H1 (cell line): ENCODE measurements at regions not wholly inside any gene's neighbourhood (a gene's known extent, or its start where the extent isn't known, plus 50 kb on each side); places are given as distances from the start of the nearest gene placed in this dataset.

ENCODE experiments used
- CTCF ChIA-PET: fragments of 300-600 bp; sonication (Branson Sonifier 250); formaldehyde crosslinking; loops from one replicate; lab custom pipeline; 2021; ENCODE audit not compliant: partially characterized antibody; lab: Charles Lee
- POLR2A ChIA-PET: fragments of 300-600 bp; sonication (Branson Sonifier 250); formaldehyde crosslinking; loops from one replicate; lab custom pipeline; 2021; ENCODE audit warnings: inconsistent platforms; ENCODE audit not compliant: partially characterized antibody; lab: Charles Lee
- DNase-seq, 2 experiments: peaks; one replicate each; pipeline versions ENCODE4 v3.0.0 to v3.0.0-alpha.2; 2010 to 2022; ENCODE audit warnings: low spot score in 2 of 2, low read depth in 1 of 2, mixed read lengths in 1 of 2
- FAIRE-seq: peaks from 2 replicates; lab custom pipeline; 2011; peaks lifted over from hg19 to GRCh38; lab: Jason Lieb, UNC
- H2AFZ ChIP-seq: 2 replicates; pipeline ENCODE4 v1.8.1; 2012; ENCODE audit warnings: low read length, inconsistent platforms
- H2AK5ac ChIP-seq: 2 replicates; pipeline ENCODE4 v1.6.1; 2013; ENCODE audit warnings: low read depth, low read length
- H2BK120ac ChIP-seq: replicated peaks from 2 replicates; pipeline ENCODE3; 2013; ENCODE audit warnings: low read depth, low read length, inconsistent platforms
- H2BK12ac ChIP-seq: 2 replicates; pipeline ENCODE4 v1.6.1; 2013; ENCODE audit warnings: low read depth, low read length
- H2BK15ac ChIP-seq: 2 replicates; pipeline ENCODE4 v1.6.1; 2013; ENCODE audit warnings: low read length
- H2BK20ac ChIP-seq: 2 replicates; pipeline ENCODE4 v1.6.1; 2013; ENCODE audit warnings: low read length
- H2BK5ac ChIP-seq: 2 replicates; pipeline ENCODE4 v1.6.1; 2013; ENCODE audit warnings: low read depth, low read length
- H3K14ac ChIP-seq: 2 replicates; pipeline ENCODE4 v1.6.1; 2013; ENCODE audit warnings: inconsistent platforms; ENCODE audit not compliant: insufficient read length
- H3K18ac ChIP-seq: 2 replicates; pipeline ENCODE4 v1.6.1; 2013; ENCODE audit warnings: low read length; ENCODE audit errors: extremely low read depth
- H3K23ac ChIP-seq: 2 replicates; pipeline ENCODE4 v1.6.1; 2013; ENCODE audit warnings: inconsistent platforms; ENCODE audit not compliant: insufficient read length
- H3K23me2 ChIP-seq: 2 replicates; pipeline ENCODE4 v1.6.1; 2013; ENCODE audit warnings: low read depth, low read length
- H3K27ac ChIP-seq: 2 replicates; pipeline ENCODE4 v1.6.1; 2011; ENCODE audit warnings: low read depth, low read length, inconsistent platforms
- H3K27me3 ChIP-seq, 4 experiments: replicated peaks in 1 of 4; 1 replicate in 1 of 4; 2 replicates in 3 of 4; pipeline versions ENCODE4 v1.6.1 to v1.8.1; 2011 to 2013; ENCODE audit warnings: low read length in 3 of 4, mild to moderate bottlenecking in 3 of 4, inconsistent platforms in 2 of 4, mixed read lengths in 2 of 4, moderate library complexity in 1 of 4; ENCODE audit not compliant: control insufficient read depth in 3 of 4, insufficient read depth in 3 of 4; ENCODE audit errors: extremely low read depth in 1 of 4
- H3K36me3 ChIP-seq, 4 experiments: 2 replicates each; pipeline versions ENCODE4 v1.6.1 to v1.8.1; 2011 to 2013; ENCODE audit warnings: mild to moderate bottlenecking in 4 of 4, low read length in 3 of 4, moderate library complexity in 2 of 4, control low read depth in 1 of 4, inconsistent platforms in 1 of 4; ENCODE audit not compliant: insufficient read depth in 4 of 4, control insufficient read depth in 2 of 4
- H3K4ac ChIP-seq: replicated peaks from 2 replicates; pipeline ENCODE3; 2013; ENCODE audit warnings: low read length, low read depth, mixed read lengths, inconsistent platforms; ENCODE audit not compliant: insufficient read length
- H3K4me1 ChIP-seq, 4 experiments: replicated peaks in 1 of 4; 1 replicate in 1 of 4; 2 replicates in 3 of 4; pipeline versions ENCODE4 v1.6.1 to v1.8.1; 2011 to 2013; ENCODE audit warnings: low read length in 3 of 4, inconsistent platforms in 2 of 4, mixed read lengths in 1 of 4; ENCODE audit not compliant: insufficient read depth in 4 of 4, control insufficient read depth in 3 of 4
- H3K4me2 ChIP-seq, 2 experiments: 2 replicates each; pipeline versions ENCODE4 v1.6.1 to v1.8.1; 2011 to 2013; ENCODE audit warnings: low read depth in 2 of 2, low read length in 2 of 2, control low read depth in 1 of 2, inconsistent platforms in 1 of 2, mild to moderate bottlenecking in 1 of 2; ENCODE audit not compliant: insufficient read depth in 1 of 2
- H3K4me3 ChIP-seq, 4 experiments: fragments of 200-600, 300-600 bp in 1 of 4; sonication (generic), shearing (Covaris generic), sonication (Bioruptor Twin) in 1 of 4; 2 replicates each; pipeline versions ENCODE4 v1.5.1 to v1.8.1; 2011 to 2016; ENCODE audit warnings: low read length in 4 of 4, low read depth in 3 of 4, control low read depth in 2 of 4, inconsistent platforms in 2 of 4, mild to moderate bottlenecking in 2 of 4, mixed read lengths in 1 of 4, moderate library complexity in 1 of 4; ENCODE audit not compliant: insufficient read depth in 2 of 4; ENCODE audit errors: extremely low read depth in 1 of 4
- H3K56ac ChIP-seq: replicated peaks from 2 replicates; pipeline ENCODE3; 2013; ENCODE audit warnings: low read depth, mild to moderate bottlenecking, mixed read lengths, low read length, inconsistent platforms; ENCODE audit not compliant: insufficient read length
- H3K79me1 ChIP-seq: 2 replicates; pipeline ENCODE4 v1.6.1; 2013; ENCODE audit warnings: low read depth, low read length, control low read depth
- H3K79me2 ChIP-seq, 2 experiments: 2 replicates each; pipeline versions ENCODE4 v1.6.1 to v1.8.1; 2012 to 2013; ENCODE audit warnings: low read length in 2 of 2, mild to moderate bottlenecking in 2 of 2, inconsistent platforms in 1 of 2; ENCODE audit not compliant: insufficient read depth in 2 of 2, control insufficient read depth in 1 of 2
- H3K9ac ChIP-seq, 4 experiments: replicated peaks in 1 of 4; 1 replicate in 1 of 4; 2 replicates in 3 of 4; pipeline versions ENCODE4 v1.6.1 to v1.8.1; 2011 to 2013; ENCODE audit warnings: low read depth in 3 of 4, low read length in 3 of 4, control low read depth in 2 of 4, mild to moderate bottlenecking in 2 of 4, moderate library complexity in 2 of 4, inconsistent platforms in 1 of 4; ENCODE audit errors: extremely low read depth in 1 of 4
- H3K9me3 ChIP-seq, 2 experiments: 2 replicates each; pipeline versions ENCODE4 v1.6.1 to v1.8.1; 2012 to 2013; ENCODE audit warnings: mild to moderate bottlenecking in 2 of 2, moderate library complexity in 2 of 2, control low read depth in 1 of 2, inconsistent platforms in 1 of 2, low read depth in 1 of 2, low read length in 1 of 2, mixed read lengths in 1 of 2; ENCODE audit not compliant: insufficient read depth in 2 of 2
- H4K20me1 ChIP-seq, 2 experiments: replicated peaks in 1 of 2; 2 replicates each; pipeline versions ENCODE3 to v1.8.1; 2011 to 2013; ENCODE audit warnings: inconsistent platforms in 2 of 2, low read length in 2 of 2, mild to moderate bottlenecking in 1 of 2; ENCODE audit not compliant: insufficient read depth in 2 of 2, control insufficient read depth in 1 of 2
- H4K5ac ChIP-seq: 2 replicates; pipeline ENCODE4 v1.6.1; 2013; ENCODE audit warnings: low read length, low read depth, mixed read lengths, inconsistent platforms; ENCODE audit not compliant: insufficient read length
- H4K8ac ChIP-seq: 2 replicates; pipeline ENCODE4 v1.8.0; 2013; ENCODE audit warnings: mild to moderate bottlenecking, moderate library complexity, low read length, inconsistent platforms; ENCODE audit not compliant: insufficient read depth; ENCODE audit errors: extremely low read depth
- H4K91ac ChIP-seq: replicated peaks from 2 replicates; pipeline ENCODE3; 2013; ENCODE audit warnings: low read length, mixed read lengths, inconsistent platforms; ENCODE audit not compliant: insufficient read length
- BCL11A ChIP-seq, 2 experiments: IDR thresholded peaks; one replicate each; pipeline ENCODE4 v1.6.1; 2011; ENCODE audit warnings: low read depth in 2 of 2, low read length in 2 of 2, mild to moderate bottlenecking in 2 of 2
- CTBP2 ChIP-seq: IDR thresholded peaks from 2 replicates; pipeline ENCODE4 v1.7.0; 2011; ENCODE audit warnings: borderline replicate concordance, mild to moderate bottlenecking, moderate library complexity, mixed read lengths, low read length; ENCODE audit not compliant: insufficient read depth, insufficient read length
- GTF2F1 ChIP-seq: IDR thresholded peaks from 2 replicates; pipeline ENCODE4 v1.6.1; 2012; ENCODE audit warnings: low read depth, low read length, improper control_type of control experiment, borderline replicate concordance
- JUND ChIP-seq: IDR thresholded peaks from 2 replicates; pipeline ENCODE4 v1.6.1; 2011; ENCODE audit warnings: mild to moderate bottlenecking, improper control_type of control experiment, low read length
- KDM1A ChIP-seq: fragments of 200-600, 300-600 bp; sonication (generic); IDR thresholded peaks from 2 replicates; pipeline ENCODE4 v1.7.1; 2016; ENCODE audit warnings: mild to moderate bottlenecking, low read length, borderline replicate concordance
- KDM4A ChIP-seq: IDR thresholded peaks from one replicate; pipeline ENCODE4 v1.7.1; 2012; ENCODE audit warnings: low read depth, mild to moderate bottlenecking, moderate library complexity, low read length, inconsistent platforms; ENCODE audit not compliant: severe bottlenecking
- MAFK ChIP-seq: IDR thresholded peaks from 2 replicates; pipeline ENCODE4 v1.6.1; 2012; ENCODE audit warnings: low read depth, mild to moderate bottlenecking, improper control_type of control experiment, low read length
- POLR2A ChIP-seq, 2 experiments: IDR thresholded peaks; 1 replicate in 1 of 2; 2 replicates in 1 of 2; pipeline ENCODE4 v1.6.1; 2011; ENCODE audit warnings: low read depth in 2 of 2, low read length in 2 of 2, mild to moderate bottlenecking in 2 of 2; ENCODE audit errors: control extremely low read depth in 1 of 2
- RAD21 ChIP-seq, 2 experiments: IDR thresholded peaks in 1 of 2; conservative IDR thresholded peaks in 1 of 2; 2 replicates each; pipeline ENCODE4 v1.6.1; 2011; ENCODE audit warnings: low read depth in 2 of 2, low read length in 2 of 2, improper control_type of control experiment in 1 of 2, inconsistent platforms in 1 of 2, mild to moderate bottlenecking in 1 of 2, moderate library complexity in 1 of 2
- SIN3A ChIP-seq, 2 experiments: IDR thresholded peaks in 1 of 2; conservative IDR thresholded peaks in 1 of 2; 2 replicates each; pipeline ENCODE4 v1.6.1; 2011 to 2012; ENCODE audit warnings: low read length in 2 of 2, improper control_type of control experiment in 1 of 2, low read depth in 1 of 2, mild to moderate bottlenecking in 1 of 2
- SUZ12 ChIP-seq: fragments of 200-600 bp; sonication (generic); IDR thresholded peaks from 2 replicates; pipeline ENCODE4 v1.6.1; 2012; ENCODE audit warnings: mild to moderate bottlenecking, inconsistent platforms, low read length, moderate library complexity, mixed read lengths
- WGBS, 2 experiments: shearing (Covaris generic) in 1 of 2; methylation state at CpG; one replicate each; pipeline versions ENCODE4 v1.1.6 to v1.1.7; 2013 to 2015; ENCODE audit warnings: low lambda C conversion rate in 2 of 2, mixed read lengths in 2 of 2, inconsistent platforms in 1 of 2, low coverage in 1 of 2, missing lambda C conversion rate in 1 of 2; ENCODE audit not compliant: insufficient replicate concordance in 2 of 2, insufficient coverage in 1 of 2, insufficient read length in 1 of 2; ENCODE audit errors: extremely low coverage in 1 of 2, missing lambda C conversion rate in 1 of 2; 5-methylcytosine and 5-hydroxymethylcytosine counted together
- TF ChIP-seq, protein P1 (sequence below): IDR thresholded peaks from 2 replicates; pipeline ENCODE4 v1.6.1; 2012; ENCODE audit warnings: inconsistent platforms

DNA sequence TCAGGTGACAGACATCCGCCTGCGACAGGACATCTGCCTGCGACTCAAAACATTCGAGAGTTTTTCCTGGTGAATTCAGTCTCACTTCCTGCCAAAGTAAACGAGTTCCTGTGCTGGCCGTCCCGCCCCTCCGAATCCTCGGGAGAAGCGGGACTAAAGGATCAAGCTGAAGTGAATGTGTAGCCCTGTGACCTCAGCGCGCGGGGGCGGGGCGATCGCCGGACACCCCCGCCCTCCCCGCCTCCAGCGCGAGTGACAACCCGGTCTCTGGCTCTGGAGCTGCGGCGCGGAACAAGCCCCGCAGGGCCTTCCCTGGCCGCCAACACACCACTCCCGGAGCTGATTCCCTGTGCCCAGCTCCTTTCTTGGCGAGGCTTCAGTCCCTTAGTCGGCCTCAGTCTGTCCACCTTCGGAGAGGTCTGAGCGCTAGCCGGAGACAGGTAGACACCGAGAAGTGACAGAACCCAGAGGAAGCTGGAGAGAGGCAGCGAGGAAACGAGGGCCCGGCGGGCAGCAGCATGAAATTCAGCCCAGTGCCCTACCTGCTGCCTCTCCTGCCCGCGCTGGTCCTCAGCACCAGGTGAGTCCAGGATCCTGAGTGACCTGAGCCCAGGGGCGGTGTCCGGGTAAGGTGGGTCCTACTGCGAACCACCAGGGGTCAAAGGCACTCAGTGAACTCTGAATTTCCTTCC, 766.4 kb upstream of the LUZP2 start:
- no peak for FAIRE-seq
- POLR2A ChIA-PET, result no interaction called here
- TF ChIP-seq RAD21 (IDR thresholded peaks at IDR 0.05 in 1 of 2, conservative IDR thresholded peaks at IDR 0.05 in 1 of 2; ENCODE audit: low read depth in 2 of 2, low read length in 2 of 2) (no peak), KDM1A (no peak), GTF2F1 (no peak), CTBP2 (no peak), KDM4A (no peak), SIN3A (conservative IDR thresholded peaks at IDR 0.05 in 1 of 2, IDR thresholded peaks at IDR 0.05 in 1 of 2; ENCODE audit: low read depth in 1 of 2, low read length in 2 of 2) (no peak), BCL11A (IDR thresholded peaks at IDR 0.05; ENCODE audit: low read depth in 2 of 2, low read length in 2 of 2) (no peak), POLR2A (IDR thresholded peaks at IDR 0.05; ENCODE audit: control extremely low read depth in 1 of 2, low read depth in 2 of 2, low read length in 2 of 2) (no peak), SUZ12 (no peak), MAFK (no peak), JUND (no peak)
- TF ChIP-seq, protein P1, sequence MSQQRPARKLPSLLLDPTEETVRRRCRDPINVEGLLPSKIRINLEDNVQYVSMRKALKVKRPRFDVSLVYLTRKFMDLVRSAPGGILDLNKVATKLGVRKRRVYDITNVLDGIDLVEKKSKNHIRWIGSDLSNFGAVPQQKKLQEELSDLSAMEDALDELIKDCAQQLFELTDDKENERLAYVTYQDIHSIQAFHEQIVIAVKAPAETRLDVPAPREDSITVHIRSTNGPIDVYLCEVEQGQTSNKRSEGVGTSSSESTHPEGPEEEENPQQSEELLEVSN, result no peak

More for the DNA sequence above, 766.4 kb upstream of the LUZP2 start:
- H2BK20ac ChIP-seq, result no peak overlapping the region
- H3K4ac ChIP-seq, result no peak overlapping the region
- no peaks in the 10 kb centered on the region for H3K23me2 ChIP-seq
- H4K5ac ChIP-seq, result no peak overlapping the region
- H3K4me2 ChIP-seq, result no peak overlapping the region
- H3K4me1 ChIP-seq, result 0 out of 7 replicates have a peak, but pooled peaks cover 0 to 2% (median 0%) of the 10 kb centered on the region in 4 experiments
- H4K8ac ChIP-seq, result peak overlapping the region; percentile 31; the same call in 1 of the 2 replicates
- H3K9ac ChIP-seq, result no peak overlapping the region
- no peak overlapping the region for H3K23ac ChIP-seq
- no peaks in the 10 kb centered on the region; a peak in 1 of 4 replicates for H3K9me3 ChIP-seq
- H3K79me1 ChIP-seq, result no peaks in the 10 kb centered on the region
- no peak for DNase-seq
- no peak overlapping the region for H3K4me3 ChIP-seq
- no peak overlapping the region for H2BK120ac ChIP-seq
- no peak overlapping the region for H2BK5ac ChIP-seq
- no peaks in the 10 kb centered on the region for H4K20me1 ChIP-seq
- H2BK15ac ChIP-seq, result no peak overlapping the region
- no peaks in the 10 kb centered on the region for H3K79me2 ChIP-seq
- peak overlapping the region; percentile 48; the same call in 1 of the 2 replicates for H3K18ac ChIP-seq
- no peak overlapping the region for H3K56ac ChIP-seq
- H2BK12ac ChIP-seq, result 0 out of 2 replicates have a peak overlapping the region, but pooled peaks have one; percentile 27
- WGBS, 2 experiments, result 96% methylated on average over 36 of the region's 43 CpGs; no CpG with 5 or more reads in 1 of the 2 experiments
- H2AK5ac ChIP-seq, result no peak overlapping the region
- no peaks in the 10 kb centered on the region for H3K27me3 ChIP-seq
- no peak overlapping the region for H4K91ac ChIP-seq
- 0 out of 2 replicates have a peak overlapping the region, but pooled peaks have one; percentile 12 for H2AFZ ChIP-seq
- H3K36me3 ChIP-seq, result no peaks in the 10 kb centered on the region
- CTCF ChIA-PET, result no interaction called here
- no peak overlapping the region for H3K27ac ChIP-seq
- H3K14ac ChIP-seq, result no peak overlapping the region
